ENCODE measurements at regions not wholly inside any gene's neighbourhood (a gene's known extent, or its start where the extent isn't known, plus 50 kb on each side); places are given as distances from the start of the nearest gene placed in this dataset.

- DNase-seq (ENCODE audit: low read depth) = no peak
- no peak overlapping the region for H3K4me3 ChIP-seq (replicated peaks; ENCODE audit: low read depth, low read length)
- no peak for TF ChIP-seq CTCF (IDR thresholded peaks at IDR 0.05; ENCODE audit: low read length, missing control alignments)
These were observed 293.6 kb upstream of the SALL3 start for GRCh38 chr18:78685980-78686530.

GRCh38 chr18:78686976-78687685 is 292.5 kb upstream of the SALL3 start:
- no peak for TF ChIP-seq CTCF (IDR thresholded peaks at IDR 0.05; ENCODE audit: low read length, missing control alignments)
- DNase-seq (ENCODE audit: low read depth) = no peak
- H3K4me3 ChIP-seq (replicated peaks; ENCODE audit: low read depth, low read length) = no peak overlapping the region

- DNase-seq (ENCODE audit: low read depth) = no peak
- TF ChIP-seq CTCF (IDR thresholded peaks at IDR 0.05; ENCODE audit: low read length, missing control alignments) = no peak
- no peak overlapping the region for H3K4me3 ChIP-seq (replicated peaks; ENCODE audit: low read depth, low read length)
These were observed 291.9 kb upstream of the SALL3 start for GRCh38 chr18:78687736-78688135.

GRCh38 chr18:78688249-78688648 is 291.4 kb upstream of the SALL3 start:
- TF ChIP-seq CTCF (IDR thresholded peaks at IDR 0.05; ENCODE audit: low read length, missing control alignments) = no peak
- no peak for DNase-seq (ENCODE audit: low read depth)
- no peak overlapping the region for H3K4me3 ChIP-seq (replicated peaks; ENCODE audit: low read depth, low read length)

- no peak for TF ChIP-seq CTCF (IDR thresholded peaks at IDR 0.05; ENCODE audit: low read length, missing control alignments)
- no peak overlapping the region for H3K4me3 ChIP-seq (replicated peaks; ENCODE audit: low read depth, low read length)
- DNase-seq (ENCODE audit: low read depth) = no peak
These were observed 290.7 kb upstream of the SALL3 start for GRCh38 chr18:78688916-78689315.

- DNase-seq (ENCODE audit: low read depth) = no peak
- no peak overlapping the region for H3K4me3 ChIP-seq (replicated peaks; ENCODE audit: low read depth, low read length)
- TF ChIP-seq CTCF (IDR thresholded peaks at IDR 0.05; ENCODE audit: low read length, missing control alignments) = no peak
These were observed 290.0 kb upstream of the SALL3 start for GRCh38 chr18:78689606-78690005.

GRCh38 chr18:78692105-78692504 is 287.5 kb upstream of the SALL3 start:
- no peak for DNase-seq (ENCODE audit: low read depth)
- no peak overlapping the region for H3K4me3 ChIP-seq (replicated peaks; ENCODE audit: low read depth, low read length)
- no peak for TF ChIP-seq CTCF (IDR thresholded peaks at IDR 0.05; ENCODE audit: low read length, missing control alignments)

All from fibroblast of pulmonary artery (primary cell).